HepG2 (cell line): ENCODE measurements at regions not wholly inside any gene's neighbourhood (a gene's known extent, or its start where the extent isn't known, plus 50 kb on each side); places are given as distances from the start of the nearest gene placed in this dataset.

Experiments
- EHMT2 ChIP-seq: fragments of 200-600 bp; sonication (generic); IDR thresholded peaks from 2 replicates; pipeline ENCODE4 v1.7.0; 2017; ENCODE audit warnings: antibody characterized with exemption, low read depth, low read length, borderline replicate concordance
- ELF1 ChIP-seq: sonication (generic); formaldehyde crosslinking; IDR thresholded peaks from 2 replicates; pipeline ENCODE4 v1.4.0; 2020; ENCODE audit warnings: missing genetic modification reagents
- HDAC2 ChIP-seq: sonication (generic); formaldehyde crosslinking; IDR thresholded peaks from 2 replicates; pipeline ENCODE4 v1.4.0; 2020; ENCODE audit warnings: missing genetic modification reagents
- MXD4 ChIP-seq: IDR thresholded peaks from 2 replicates; pipeline ENCODE4 v1.6.1; 2016; ENCODE audit warnings: mild to moderate bottlenecking, missing biosample characterization, missing genetic modification reagents
- NFYC ChIP-seq: IDR thresholded peaks from 2 replicates; pipeline ENCODE4 v1.6.1; 2016; ENCODE audit warnings: missing genetic modification reagents, missing compliant biosample characterization
- RBAK ChIP-seq: sonication (generic); formaldehyde crosslinking; IDR thresholded peaks from 2 replicates; pipeline ENCODE4 v1.5.1; 2020; ENCODE audit warnings: mild to moderate bottlenecking, missing genetic modification reagents
- RBFOX2 ChIP-seq: fragments of 200-400 bp; formaldehyde crosslinking; IDR thresholded peaks from 2 replicates; pipeline ENCODE4 v1.6.1; 2017; ENCODE audit warnings: low read depth, mild to moderate bottlenecking, low read length
- SALL1 ChIP-seq: sonication (generic); formaldehyde crosslinking; IDR thresholded peaks from 2 replicates; pipeline ENCODE4 v1.8.0; 2022; ENCODE audit warnings: mild to moderate bottlenecking, missing genetic modification reagents
- SAP130 ChIP-seq: IDR thresholded peaks from 2 replicates; pipeline ENCODE4 v1.6.1; 2016; ENCODE audit warnings: low read depth
- TEAD3 ChIP-seq: optimal IDR thresholded peaks from 2 replicates; pipeline ENCODE3; 2016; ENCODE audit warnings: borderline replicate concordance
- ZBTB26 ChIP-seq: IDR thresholded peaks from 2 replicates; pipeline ENCODE4 v1.6.1; 2016; ENCODE audit warnings: missing compliant biosample characterization, missing genetic modification reagents, borderline replicate concordance
- ZNF232 ChIP-seq: sonication (generic); formaldehyde crosslinking; IDR thresholded peaks from 2 replicates; pipeline ENCODE4 v1.4.0; 2020; ENCODE audit warnings: missing genetic modification reagents, borderline replicate concordance
- ZNF441 ChIP-seq: sonication (generic); formaldehyde crosslinking; IDR thresholded peaks from 2 replicates; pipeline ENCODE4 v1.7.0; 2021; ENCODE audit warnings: missing genetic modification reagents, borderline replicate concordance
- ZNF580 ChIP-seq: IDR thresholded peaks from 2 replicates; pipeline ENCODE4 v1.6.1; 2016; ENCODE audit warnings: low read depth, borderline replicate concordance
- ZNF816 ChIP-seq: sonication (generic); formaldehyde crosslinking; IDR thresholded peaks from 2 replicates; pipeline ENCODE4 v1.8.0; 2022; ENCODE audit warnings: missing genetic modification reagents, mild to moderate bottlenecking, borderline replicate concordance

- TF ChIP-seq ZBTB26 (0 out of 2 replicates have a peak, but pooled peaks have one; percentile 21), ZNF441 (peak; percentile 37; the same call in 1 of the 2 replicates), ZNF232 (CRISPR knock-in tag) (peak; percentile 68; the same call in 1 of the 2 replicates), ELF1 (CRISPR knock-in tag) (no peak), NFYC (CRISPR knock-in tag) (no peak), SAP130 (peak; percentile 64), RBAK (CRISPR knock-in tag) (no peak), MXD4 (CRISPR knock-in tag) (peak; percentile 89; the same call in 1 of the 2 replicates), RBFOX2 (no peak), EHMT2 (0 out of 2 replicates have a peak, but pooled peaks have one; percentile 50), TEAD3 (CRISPR knock-in tag) (peak; percentile 36), ZNF580 (CRISPR knock-in tag) (0 out of 2 replicates have a peak, but pooled peaks have one; percentile 34), HDAC2 (CRISPR knock-in tag) (0 out of 2 replicates have a peak, but pooled peaks have one; percentile 13), ZNF816 (CRISPR knock-in tag) (0 out of 2 replicates have a peak, but pooled peaks have one; percentile 45), SALL1 (peak; percentile 48; the same call in 1 of the 2 replicates)
These were observed 255.7 kb downstream of the OMA1 start (continued) for GRCh38 chr1:58290685-58291372.
